ENCODE measurements at regions not wholly inside any gene's neighbourhood (a gene's known extent, or its start where the extent isn't known, plus 50 kb on each side); places are given as distances from the start of the nearest gene placed in this dataset.

DNA sequence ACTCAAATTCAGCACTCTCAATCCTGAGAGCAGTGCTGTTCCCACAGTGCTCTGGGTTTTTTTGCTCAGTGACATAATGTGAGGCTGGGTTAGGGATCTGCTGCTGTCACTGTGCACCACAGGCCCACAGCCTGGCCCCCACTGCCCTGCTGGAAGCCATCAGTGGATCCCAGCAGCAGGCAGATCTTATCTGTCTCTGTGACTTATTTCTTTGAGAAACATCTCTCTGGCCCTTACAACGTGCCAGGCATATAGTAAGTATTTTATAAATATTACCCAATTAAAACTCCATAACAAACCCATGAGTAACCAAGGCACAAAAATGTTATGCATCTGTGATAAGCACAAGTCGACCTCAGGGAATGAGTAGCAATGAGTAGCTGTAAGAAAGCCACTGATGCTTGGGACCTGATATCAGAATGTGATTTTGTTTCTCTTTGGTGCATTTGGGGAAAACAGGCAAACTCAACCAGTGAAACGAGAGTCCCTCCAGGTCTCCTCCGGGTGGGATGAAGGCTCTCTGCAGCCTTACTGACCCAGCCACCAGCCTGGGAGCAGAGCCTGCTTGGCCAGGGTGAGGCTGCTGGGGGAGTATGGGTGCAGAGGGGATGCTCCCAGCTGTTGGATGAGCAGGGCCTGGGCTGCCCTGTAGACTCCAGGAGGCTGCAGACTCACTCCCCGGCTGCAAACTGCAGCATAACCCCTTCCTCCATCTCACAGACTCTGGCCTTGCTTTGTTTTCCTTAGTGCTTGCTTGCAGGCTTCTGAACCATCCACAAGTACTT, 172.7 kb upstream of the LNX1 start:
- Histone ChIP-seq H3K27me3 (no peaks in the 10 kb centered on the region), H3K4me3 (no peak overlapping the region), H3K9me3 (no peaks in the 10 kb centered on the region), H3K4me1 (peaks cover 0 to 22% (median 0%) of the 10 kb centered on the region in 4 donors), H3K36me3 (no peaks in the 10 kb centered on the region), H3K27ac (peak overlapping the region in 1 of 2 donors; percentile 17)
- intact Hi-C loops (cut with DNase I; ENCODE audit: low total_unique reads), result no loop called here
- TF ChIP-seq CTCF (IDR thresholded peaks at IDR 0.05), result no peak
- no peak for DNase-seq

DNA sequence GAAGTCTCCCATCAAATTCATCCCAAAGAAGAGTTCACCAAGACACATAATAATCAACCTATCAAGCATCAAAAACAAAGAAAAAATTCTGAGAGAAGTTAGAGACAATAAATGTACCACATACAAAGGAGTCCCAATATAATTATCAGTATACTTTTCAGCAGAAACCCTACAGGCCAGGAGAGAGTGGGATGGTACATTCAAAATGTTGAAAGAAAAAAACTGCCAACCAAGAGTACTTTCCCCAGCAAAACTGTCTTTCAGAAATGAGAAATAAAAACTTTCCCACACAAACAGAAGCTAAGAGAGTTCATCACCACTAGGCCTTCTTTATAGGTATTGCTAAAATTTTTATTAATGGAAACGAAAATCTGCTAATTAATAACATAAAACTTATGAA, 164.4 kb upstream of the LNX1 start:
- no peak overlapping the region for H3K27ac ChIP-seq
- DNase-seq, result no peak
- H3K4me1 ChIP-seq, result no peaks in the 10 kb centered on the region
- intact Hi-C loops (cut with DNase I; ENCODE audit: low total_unique reads), result no loop called here
- H3K9me3 ChIP-seq, result peaks cover 0 to 9% (median 0%) of the 10 kb centered on the region in 3 donors
- no peaks in the 10 kb centered on the region for H3K36me3 ChIP-seq
- H3K4me3 ChIP-seq, result no peak overlapping the region
- no peak for TF ChIP-seq CTCF (IDR thresholded peaks at IDR 0.05)
- no peaks in the 10 kb centered on the region for H3K27me3 ChIP-seq

DNA sequence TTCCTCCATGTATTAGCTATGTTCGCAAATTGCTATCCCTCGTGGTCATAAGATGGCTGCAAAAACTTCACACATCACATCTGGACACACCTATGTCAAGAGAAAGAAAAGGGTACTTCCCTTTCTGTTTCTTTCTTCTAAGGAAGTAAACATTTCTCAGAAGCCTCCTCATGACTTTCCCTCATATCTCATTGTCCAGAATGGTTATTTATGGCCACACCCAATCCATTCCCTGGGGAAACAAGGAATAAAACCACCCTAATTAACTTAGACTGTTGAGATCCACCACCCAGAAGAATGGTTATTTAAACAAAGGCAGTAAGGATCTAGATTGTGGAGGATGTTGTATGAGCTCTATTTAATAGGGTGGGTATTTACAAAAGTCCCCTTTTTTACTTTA, 160.8 kb upstream of the LNX1 start:
- peaks cover 0 to 9% (median 0%) of the 10 kb centered on the region in 3 donors for H3K9me3 ChIP-seq
- no peaks in the 10 kb centered on the region for H3K36me3 ChIP-seq
- no peaks in the 10 kb centered on the region for H3K27me3 ChIP-seq
- no peak overlapping the region for H3K4me3 ChIP-seq
- no peaks in the 10 kb centered on the region for H3K4me1 ChIP-seq
- DNase-seq, result no peak
- no peak for TF ChIP-seq CTCF (IDR thresholded peaks at IDR 0.05)
- H3K27ac ChIP-seq, result no peak overlapping the region
- intact Hi-C loops (cut with DNase I; ENCODE audit: low total_unique reads), result no loop called here

DNA sequence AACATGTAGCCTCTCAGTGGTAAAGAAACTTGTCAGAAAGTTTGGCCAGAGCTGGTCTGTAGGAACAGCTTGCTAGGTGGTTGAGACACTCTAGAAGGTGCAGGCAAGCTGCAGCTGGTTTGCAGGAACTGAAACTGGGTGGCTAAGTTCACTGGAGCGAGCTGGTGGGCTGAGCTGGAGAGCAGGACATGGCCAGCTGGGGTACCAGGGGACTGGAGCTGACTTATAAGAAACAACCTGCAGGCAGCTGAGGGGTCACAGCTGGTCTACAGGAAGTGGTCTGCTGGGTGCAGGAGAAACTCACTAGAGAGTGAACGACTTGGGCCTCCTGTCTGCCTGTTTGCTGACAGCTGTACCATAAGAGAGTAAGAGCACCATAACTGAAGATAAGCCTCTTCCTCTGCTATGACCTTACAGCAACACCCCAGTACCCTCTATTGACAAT, 157.1 kb upstream of the LNX1 start:
- H3K27ac ChIP-seq, result no peak overlapping the region
- H3K4me3 ChIP-seq, result no peak overlapping the region
- peak in 1 of 2 donors; percentile 22 for DNase-seq
- intact Hi-C loops (cut with DNase I; ENCODE audit: low total_unique reads), result no loop called here
- H3K4me1 ChIP-seq, result no peaks in the 10 kb centered on the region
- H3K36me3 ChIP-seq, result no peaks in the 10 kb centered on the region
- H3K27me3 ChIP-seq, result no peaks in the 10 kb centered on the region
- no peak for TF ChIP-seq CTCF (IDR thresholded peaks at IDR 0.05)
- no peaks in the 10 kb centered on the region for H3K9me3 ChIP-seq

- DNase-seq, result no peak
- Histone ChIP-seq H3K36me3 (no peaks in the 10 kb centered on the region), H3K4me3 (no peak overlapping the region), H3K27me3 (no peaks in the 10 kb centered on the region), H3K27ac (no peak overlapping the region), H3K4me1 (no peaks in the 10 kb centered on the region), H3K9me3 (no peaks in the 10 kb centered on the region)
- intact Hi-C loops (cut with DNase I; ENCODE audit: low total_unique reads), result no loop called here
- no peak for TF ChIP-seq CTCF (IDR thresholded peaks at IDR 0.05)
Observed at GRCh38 chr4:53747401-53747800, 156.1 kb upstream of the LNX1 start.
